ENCODE measurements at regions not wholly inside any gene's neighbourhood (a gene's known extent, or its start where the extent isn't known, plus 50 kb on each side); places are given as distances from the start of the nearest gene placed in this dataset.

DNA sequence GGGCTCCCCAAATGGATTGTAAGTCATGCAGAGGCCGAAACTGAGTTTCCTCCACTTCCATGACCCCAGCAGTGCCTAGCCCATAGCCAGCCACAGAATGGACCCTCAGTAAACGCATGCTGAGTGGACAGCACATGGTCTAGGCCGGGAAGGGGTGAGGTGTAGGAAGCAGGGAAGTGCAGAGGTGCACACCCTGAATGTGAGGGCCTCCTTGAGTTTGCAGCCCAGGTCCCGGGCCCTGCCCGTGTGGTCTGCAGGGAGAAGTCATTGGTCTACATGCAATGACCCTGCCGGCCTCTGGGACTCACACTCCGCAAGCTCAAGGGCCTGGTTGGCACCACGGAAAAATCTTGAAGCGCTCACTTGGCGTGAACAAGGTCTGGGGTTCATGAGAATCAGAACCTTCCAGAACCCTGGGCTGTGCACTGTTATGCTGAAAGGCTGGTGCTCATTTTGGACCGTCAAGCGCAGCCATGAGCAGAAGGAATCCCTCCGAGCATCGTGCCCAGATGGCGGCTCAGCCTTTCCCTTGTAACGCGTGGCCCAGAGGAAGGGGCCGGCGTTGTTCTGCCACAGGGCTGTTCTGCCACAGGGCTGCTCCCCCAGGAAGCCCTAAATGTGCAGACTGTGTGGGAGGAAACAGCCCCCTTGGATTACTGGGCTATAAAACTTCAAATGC is 66.4 kb downstream of the PSMG1 start:
- dilution Hi-C loops (cut with MboI; ENCODE audit: extremely low pct_ligation_motif_present, low sequenced_read_pairs) (no loop called here), intact Hi-C loops (cut with micrococcal nuclease) (no loop called here)
- no peaks in the 10 kb centered on the region for H3K79me2 ChIP-seq (ENCODE audit: control insufficient read depth, insufficient read depth, low read length)
- no peaks in the 10 kb centered on the region for H3K4me1 ChIP-seq (ENCODE audit: control insufficient read depth, extremely low read depth, insufficient read depth, low read length)
- BruUV-seq (replicated peaks): no TSS peak
- POLR2A ChIA-PET: no interaction called here
- no peak overlapping the region for H3K4me3 ChIP-seq (replicated peaks in 1 of 3; ENCODE audit: insufficient read depth in 1 of 3, low read depth in 1 of 3, low read length in 3 of 3)
- CTCF ChIA-PET: interaction anchor here (1.0 kb wide), 1 partner anchor 383 kb away, joined by 3 read pairs; no protein-coding TSS in a partner anchor
- no peaks in the 10 kb centered on the region for H3K36me3 ChIP-seq (ENCODE audit: control insufficient read depth in 2 of 2, extremely low read depth in 1 of 2, insufficient read depth in 2 of 2, low read length in 2 of 2)
- TF ChIP-seq FOS (IDR thresholded peaks at IDR 0.05; ENCODE audit: borderline replicate concordance, insufficient read depth, low read length): no peak
- TF ChIP-seq POLR2A (IDR thresholded peaks at IDR 0.05; ENCODE audit: low read depth, low read length): no peak
- no peak for TF ChIP-seq EZH2 (IDR thresholded peaks at IDR 0.05; ENCODE audit: borderline replicate concordance, low read depth, low read length, severe bottlenecking)
- TF ChIP-seq JUN (IDR thresholded peaks at IDR 0.05; ENCODE audit: borderline replicate concordance, insufficient read depth, insufficient read length, low read depth): no peak
- no peak for TF ChIP-seq MYC (IDR thresholded peaks at IDR 0.05; ENCODE audit: low read depth, low read length)
- no peak for TF ChIP-seq GATA2 (IDR thresholded peaks at IDR 0.05; ENCODE audit: insufficient read depth, insufficient read length, low read depth, low read length)
- TF ChIP-seq, protein P1, sequence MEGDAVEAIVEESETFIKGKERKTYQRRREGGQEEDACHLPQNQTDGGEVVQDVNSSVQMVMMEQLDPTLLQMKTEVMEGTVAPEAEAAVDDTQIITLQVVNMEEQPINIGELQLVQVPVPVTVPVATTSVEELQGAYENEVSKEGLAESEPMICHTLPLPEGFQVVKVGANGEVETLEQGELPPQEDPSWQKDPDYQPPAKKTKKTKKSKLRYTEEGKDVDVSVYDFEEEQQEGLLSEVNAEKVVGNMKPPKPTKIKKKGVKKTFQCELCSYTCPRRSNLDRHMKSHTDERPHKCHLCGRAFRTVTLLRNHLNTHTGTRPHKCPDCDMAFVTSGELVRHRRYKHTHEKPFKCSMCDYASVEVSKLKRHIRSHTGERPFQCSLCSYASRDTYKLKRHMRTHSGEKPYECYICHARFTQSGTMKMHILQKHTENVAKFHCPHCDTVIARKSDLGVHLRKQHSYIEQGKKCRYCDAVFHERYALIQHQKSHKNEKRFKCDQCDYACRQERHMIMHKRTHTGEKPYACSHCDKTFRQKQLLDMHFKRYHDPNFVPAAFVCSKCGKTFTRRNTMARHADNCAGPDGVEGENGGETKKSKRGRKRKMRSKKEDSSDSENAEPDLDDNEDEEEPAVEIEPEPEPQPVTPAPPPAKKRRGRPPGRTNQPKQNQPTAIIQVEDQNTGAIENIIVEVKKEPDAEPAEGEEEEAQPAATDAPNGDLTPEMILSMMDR (IDR thresholded peaks at IDR 0.05; ENCODE audit: extremely low read depth in 1 of 2, insufficient read depth in 1 of 2, low read depth in 1 of 2, low read length in 2 of 2): no peak
- TF ChIP-seq POLR2AphosphoS5 (IDR thresholded peaks at IDR 0.05; ENCODE audit: insufficient read depth, low read depth, low read length): no peak
- TF ChIP-seq, protein P2, sequence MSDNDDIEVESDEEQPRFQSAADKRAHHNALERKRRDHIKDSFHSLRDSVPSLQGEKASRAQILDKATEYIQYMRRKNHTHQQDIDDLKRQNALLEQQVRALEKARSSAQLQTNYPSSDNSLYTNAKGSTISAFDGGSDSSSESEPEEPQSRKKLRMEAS (IDR thresholded peaks at IDR 0.05; ENCODE audit: insufficient read depth, insufficient read length): no peak
- H2AFZ ChIP-seq (ENCODE audit: low read depth, low read length): no peak overlapping the region
- no peaks in the 10 kb centered on the region for H3K9me3 ChIP-seq (replicated peaks; ENCODE audit: control insufficient read depth, insufficient read depth, low read length)
- no peak overlapping the region for H3K4me2 ChIP-seq (ENCODE audit: insufficient read depth, low read length)
- H3K27me3 ChIP-seq (ENCODE audit: control insufficient read depth in 2 of 2, insufficient read depth in 2 of 2, low read length in 2 of 2): no peaks in the 10 kb centered on the region
- no peaks in the 10 kb centered on the region for H4K20me1 ChIP-seq (replicated peaks; ENCODE audit: control insufficient read depth, extremely low read depth, insufficient read depth, low read length)
- DNase-seq (ENCODE audit: low read depth, low spot score): no peak
- H3K27ac ChIP-seq (ENCODE audit: insufficient read depth, low read depth, low read length): no peak overlapping the region
- no peak for FAIRE-seq
- no peak overlapping the region for H3K9ac ChIP-seq (replicated peaks; ENCODE audit: extremely low read depth, insufficient read depth, low read length)
- no peaks in the 10 kb centered on the region for H3K9me1 ChIP-seq (replicated peaks; ENCODE audit: control insufficient read depth, extremely low read depth, insufficient read depth, low read length)

All from endothelial cell of umbilical vein (primary cell).